ENCODE measurements at regions not wholly inside any gene's neighbourhood (a gene's known extent, or its start where the extent isn't known, plus 50 kb on each side); places are given as distances from the start of the nearest gene placed in this dataset.

- no peak for DNase-seq
Measured at GRCh38 chr9:118606668-118607067, 762.6 kb downstream of the BRINP1 start.

GRCh38 chr9:118609355-118610044, 759.7 kb downstream of the BRINP1 start:
- DNase-seq: no peak

GRCh38 chr9:118612201-118612600, 757.0 kb downstream of the BRINP1 start:
- DNase-seq: no peak

DNA sequence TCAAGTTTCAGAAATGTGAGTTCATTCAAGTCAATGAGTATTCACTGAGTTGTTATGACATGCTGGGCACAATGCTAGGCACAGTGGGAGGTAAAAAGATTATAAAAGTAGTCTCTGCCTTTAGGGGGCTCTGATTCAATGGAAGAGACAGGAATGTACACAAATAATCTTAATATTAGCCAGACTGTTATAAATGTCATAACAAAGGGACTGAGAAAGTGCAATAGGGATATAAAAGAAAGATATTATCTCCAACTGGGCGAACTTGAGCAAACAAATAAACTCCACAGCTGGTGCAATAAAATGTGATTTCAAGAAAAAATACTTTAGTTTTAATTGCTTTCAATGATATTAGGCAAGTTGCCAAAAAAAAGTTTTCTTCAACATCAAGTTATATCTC, 755.2 kb downstream of the BRINP1 start:
- no peak for DNase-seq

DNA sequence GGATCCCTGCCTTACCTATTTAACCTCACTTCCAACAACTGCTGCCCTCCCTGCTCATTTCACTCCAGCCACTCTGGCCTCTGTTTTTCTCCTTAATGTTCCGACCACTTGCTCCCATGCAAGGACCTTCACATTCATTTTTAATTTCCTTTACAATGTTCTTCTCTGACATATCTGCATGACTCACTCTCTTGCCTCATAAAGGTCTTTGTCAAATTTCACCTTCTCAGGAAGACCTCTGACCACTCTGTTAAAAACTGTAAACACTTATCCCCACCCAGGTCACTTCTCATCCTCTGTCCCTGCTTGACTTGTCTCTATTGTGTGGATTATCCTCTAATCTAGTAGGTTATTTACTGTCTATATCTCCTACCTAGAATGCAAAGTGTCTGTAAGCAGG, 751.2 kb downstream of the BRINP1 start:
- DNase-seq: no peak

- no peak for DNase-seq
Measured at GRCh38 chr9:118618849-118619248, 750.4 kb downstream of the BRINP1 start.

GRCh38 chr9:118624608-118625007, 744.6 kb downstream of the BRINP1 start:
- DNase-seq: no peak

DNA sequence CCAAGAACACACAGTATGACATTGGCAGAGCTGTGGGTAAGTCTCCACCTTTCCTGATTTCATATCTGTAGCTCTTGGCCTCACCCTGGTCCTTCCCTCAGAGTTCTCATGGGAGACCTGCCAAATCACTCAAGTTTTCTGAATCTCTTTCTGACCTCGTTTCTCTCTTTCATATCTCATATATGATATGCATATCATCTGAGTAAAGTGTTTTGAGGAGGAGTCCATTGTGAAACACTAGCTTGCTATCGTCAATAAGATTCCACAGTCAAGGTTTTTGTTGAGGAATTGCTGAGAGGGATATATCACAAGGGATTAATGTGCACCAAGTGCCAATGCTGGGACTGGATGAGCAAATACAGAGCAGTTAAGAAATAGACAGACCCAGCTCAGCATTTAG, 739.2 kb downstream of the BRINP1 start:
- DNase-seq: no peak

GRCh38 chr9:118630931-118631595, 738.2 kb downstream of the BRINP1 start:
- no peak for DNase-seq

DNA sequence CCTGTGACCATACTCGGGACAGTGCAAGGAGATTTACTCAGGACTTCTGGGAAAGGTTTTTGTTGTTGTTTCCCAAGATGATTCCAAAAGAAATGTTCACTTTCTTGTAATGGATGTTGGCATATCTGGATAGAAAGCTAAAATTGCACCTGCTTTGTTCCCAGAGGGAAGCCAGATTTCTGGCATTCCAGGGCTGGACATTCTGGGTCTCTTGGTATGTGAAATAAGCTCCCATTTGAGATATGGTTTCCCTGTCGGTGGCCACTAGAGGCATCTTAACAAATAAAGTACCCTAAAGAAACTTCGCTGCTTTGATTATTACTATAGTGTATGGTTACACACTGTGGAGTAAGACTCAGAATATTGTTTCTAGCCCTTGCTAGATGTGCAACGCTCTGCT, 737.3 kb downstream of the BRINP1 start:
- no peak for DNase-seq

GRCh38 chr9:118635416-118635815, 733.8 kb downstream of the BRINP1 start:
- no peak for DNase-seq

DNA sequence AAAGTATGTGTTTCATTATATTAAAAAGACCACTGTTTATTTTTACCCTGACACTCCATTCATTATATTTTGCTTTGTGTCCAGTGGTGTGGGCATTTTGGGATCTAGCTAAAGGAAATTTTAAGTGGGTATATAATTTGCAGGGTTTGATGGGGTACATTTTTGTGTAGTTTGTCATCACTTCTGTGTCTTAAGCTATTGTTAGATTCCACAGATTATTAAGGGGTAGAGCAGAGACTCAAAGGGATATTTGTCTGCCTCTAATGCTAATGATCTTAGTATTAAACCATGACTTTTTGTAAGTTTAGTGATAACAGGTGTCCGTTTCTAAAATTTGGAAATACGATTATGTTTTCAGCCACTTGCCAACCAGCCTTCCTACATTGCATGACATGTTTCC, 731.6 kb downstream of the BRINP1 start:
- DNase-seq: no peak

DNA sequence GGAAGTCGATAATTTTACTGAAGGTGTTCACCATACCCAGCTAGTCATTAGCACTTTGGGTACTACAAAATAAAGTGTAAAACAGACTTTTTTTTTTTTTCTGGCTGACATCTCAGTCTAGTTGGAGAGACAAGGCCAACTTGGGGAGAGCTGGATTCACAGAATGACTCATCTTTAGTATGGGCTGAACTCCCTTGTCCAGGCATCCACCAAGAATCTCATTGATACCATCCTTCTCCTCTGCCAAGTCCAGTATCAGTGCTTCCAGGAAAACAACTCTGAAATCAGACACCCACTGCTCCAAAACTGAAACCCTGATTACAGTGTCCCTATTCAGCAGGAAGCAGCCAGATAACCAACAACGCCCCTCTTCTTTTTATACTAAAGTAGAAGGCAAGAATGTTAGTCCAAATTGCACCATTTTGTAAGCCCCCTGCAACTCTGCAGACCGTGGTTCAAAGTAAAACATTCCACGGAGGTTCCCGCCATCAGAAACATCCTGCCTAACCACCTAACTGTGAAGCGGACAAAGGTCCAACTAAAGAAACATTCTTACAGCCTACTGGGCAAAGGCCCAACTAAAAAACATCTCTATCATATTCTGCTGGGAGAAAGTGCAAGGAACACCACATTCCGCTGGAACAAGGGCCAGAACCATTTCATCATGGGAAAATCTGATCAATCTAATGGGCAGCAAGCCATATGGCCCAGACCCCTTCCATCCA, 728.2 kb downstream of the BRINP1 start:
- DNase-seq: no peak

- no peak for DNase-seq
Measured at GRCh38 chr9:118643118-118643517, 726.1 kb downstream of the BRINP1 start.

DNA sequence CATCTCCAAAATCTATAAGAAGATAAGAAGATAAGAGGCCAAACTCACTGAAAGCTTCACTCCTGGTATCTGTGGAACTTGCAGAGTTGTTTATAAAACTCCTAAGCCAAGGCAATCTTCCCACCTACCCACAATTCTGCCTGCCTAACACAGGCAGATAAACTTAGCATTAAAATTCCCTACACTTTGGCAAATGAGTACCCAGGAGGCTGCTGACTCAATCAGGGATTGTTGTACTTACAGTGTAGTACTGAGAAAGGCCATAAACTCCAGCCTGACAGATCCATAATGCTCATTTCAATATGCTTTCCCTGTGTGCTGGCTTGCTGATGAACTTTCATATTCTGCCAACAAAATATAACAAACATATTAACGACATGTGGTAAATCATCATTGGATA, 725.2 kb downstream of the BRINP1 start:
- DNase-seq: no peak

DNA sequence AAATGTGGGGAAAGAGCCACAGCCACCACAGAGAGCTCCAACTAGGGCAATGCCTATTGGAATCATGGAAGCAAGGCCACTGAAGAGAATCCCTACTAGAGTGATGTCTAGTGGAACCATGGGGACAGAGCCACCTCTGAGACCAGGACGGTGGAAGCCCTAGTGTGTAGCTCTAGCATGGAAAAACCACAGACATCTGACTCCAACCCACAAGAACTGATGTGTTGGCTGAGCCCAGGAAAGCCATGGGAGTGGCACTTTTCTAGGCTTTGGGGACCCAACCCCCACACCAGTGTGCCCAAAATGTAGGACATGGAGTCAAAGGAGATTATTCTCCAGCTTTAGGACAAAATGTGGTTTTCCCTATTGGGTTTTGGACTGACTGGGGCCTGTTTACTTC, 721.9 kb downstream of the BRINP1 start:
- DNase-seq: no peak

- no peak for DNase-seq
Measured at GRCh38 chr9:118650417-118650816, 718.8 kb downstream of the BRINP1 start.

- no peak for DNase-seq
Measured at GRCh38 chr9:118651511-118651910, 717.7 kb downstream of the BRINP1 start.

DNA sequence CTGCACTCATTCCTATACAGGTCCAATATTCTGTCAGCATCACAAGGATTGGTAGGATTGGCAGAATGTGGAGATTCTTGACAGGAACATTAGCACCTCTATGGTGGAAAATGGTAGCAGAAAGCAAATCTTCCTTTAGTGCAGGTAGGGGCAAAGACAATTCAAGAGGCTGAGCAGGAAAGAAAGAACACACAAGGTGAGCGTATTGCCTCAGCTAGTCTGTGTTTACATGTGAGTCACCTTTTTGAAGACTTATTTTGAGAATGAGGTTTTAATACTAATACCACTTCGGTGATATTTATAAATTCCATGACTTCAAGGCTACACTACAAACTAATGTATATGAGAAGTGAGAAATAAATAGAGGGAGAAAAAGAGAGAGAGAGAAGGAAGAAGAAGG, 717.0 kb downstream of the BRINP1 start:
- no peak for DNase-seq

GRCh38 chr9:118652912-118653311, 716.3 kb downstream of the BRINP1 start:
- DNase-seq: no peak

GRCh38 chr9:118659011-118659410, 710.2 kb downstream of the BRINP1 start:
- no peak for DNase-seq

DNA sequence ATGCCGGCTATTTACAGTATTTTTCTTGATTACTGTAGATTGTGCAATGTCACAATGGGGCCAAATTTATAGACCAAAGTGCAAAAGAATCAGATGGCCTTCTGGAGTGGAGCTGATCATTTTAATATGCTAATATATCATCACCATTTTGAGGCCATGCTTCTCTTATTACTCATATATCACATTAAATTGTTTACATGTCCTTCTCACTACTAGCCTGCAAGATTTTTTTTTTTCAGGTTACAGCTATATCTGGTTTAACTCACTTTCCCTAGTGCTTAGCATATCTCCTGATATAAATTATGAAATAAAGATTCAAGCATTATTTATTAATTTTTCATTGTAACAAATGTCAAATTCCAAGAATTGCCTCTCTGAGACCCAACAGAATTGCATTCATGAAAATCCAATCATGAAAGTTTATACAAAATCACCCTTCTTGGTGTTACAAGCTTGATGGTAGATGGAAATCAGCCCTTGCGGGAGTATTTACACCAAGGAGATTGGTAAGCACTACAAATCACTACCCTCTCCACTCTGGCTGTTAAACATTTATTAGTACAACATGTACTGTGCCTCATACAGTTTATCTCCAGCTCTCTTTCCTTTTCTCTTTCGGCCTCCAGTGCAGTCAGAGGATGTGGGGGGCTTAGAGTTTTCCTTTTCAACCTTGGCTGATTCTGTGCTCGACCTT, 703.9 kb downstream of the BRINP1 start:
- DNase-seq: no peak
